ENCODE measurements at regions not wholly inside any gene's neighbourhood (a gene's known extent, or its start where the extent isn't known, plus 50 kb on each side); places are given as distances from the start of the nearest gene placed in this dataset.

- no peak for DNase-seq (ENCODE audit: low read depth)
- Histone ChIP-seq H3K36me3 (ENCODE audit: control insufficient read depth, insufficient read depth, low read length) (no peaks in the 10 kb centered on the region), H3K27me3 (ENCODE audit: control insufficient read depth, insufficient read depth, low read length) (no peaks in the 10 kb centered on the region), H3K4me3 (ENCODE audit: low read depth, low read length) (no peak overlapping the region)
- no peak for TF ChIP-seq CTCF (IDR thresholded peaks at IDR 0.05; ENCODE audit: insufficient read depth, low read length, poor library complexity, severe bottlenecking)
Observed at GRCh38 chr2:58957188-58957840, 716.2 kb upstream of the FANCL start.

GRCh38 chr2:58954880-58955385 lies 713.8 kb upstream of the FANCL start:
- Histone ChIP-seq H3K27me3 (ENCODE audit: control insufficient read depth, insufficient read depth, low read length) (no peaks in the 10 kb centered on the region), H3K4me3 (ENCODE audit: low read depth, low read length) (no peak overlapping the region), H3K36me3 (ENCODE audit: control insufficient read depth, insufficient read depth, low read length) (no peaks in the 10 kb centered on the region)
- no peak for DNase-seq (ENCODE audit: low read depth)
- no peak for TF ChIP-seq CTCF (IDR thresholded peaks at IDR 0.05; ENCODE audit: insufficient read depth, low read length, poor library complexity, severe bottlenecking)

GRCh38 chr2:58951722-58952121 lies 710.6 kb upstream of the FANCL start:
- Histone ChIP-seq H3K27me3 (ENCODE audit: control insufficient read depth, insufficient read depth, low read length) (no peaks in the 10 kb centered on the region), H3K4me3 (ENCODE audit: low read depth, low read length) (no peak overlapping the region), H3K36me3 (ENCODE audit: control insufficient read depth, insufficient read depth, low read length) (no peaks in the 10 kb centered on the region)
- no peak for TF ChIP-seq CTCF (IDR thresholded peaks at IDR 0.05; ENCODE audit: insufficient read depth, low read length, poor library complexity, severe bottlenecking)
- no peak for DNase-seq (ENCODE audit: low read depth)

- TF ChIP-seq CTCF (IDR thresholded peaks at IDR 0.05; ENCODE audit: insufficient read depth, low read length, poor library complexity, severe bottlenecking) = no peak
- Histone ChIP-seq H3K36me3 (ENCODE audit: control insufficient read depth, insufficient read depth, low read length) (no peaks in the 10 kb centered on the region), H3K27me3 (ENCODE audit: control insufficient read depth, insufficient read depth, low read length) (no peaks in the 10 kb centered on the region), H3K4me3 (ENCODE audit: low read depth, low read length) (no peak overlapping the region)
- DNase-seq (ENCODE audit: low read depth) = no peak
Observed at GRCh38 chr2:58950795-58951462, 709.8 kb upstream of the FANCL start.

- H3K36me3 ChIP-seq (ENCODE audit: control insufficient read depth, insufficient read depth, low read length) = no peaks in the 10 kb centered on the region
- no peaks in the 10 kb centered on the region for H3K27me3 ChIP-seq (ENCODE audit: control insufficient read depth, insufficient read depth, low read length)
- no peak overlapping the region for H3K4me3 ChIP-seq (ENCODE audit: low read depth, low read length)
- no peak for TF ChIP-seq CTCF (IDR thresholded peaks at IDR 0.05; ENCODE audit: insufficient read depth, low read length, poor library complexity, severe bottlenecking)
- DNase-seq (ENCODE audit: low read depth) = peak; percentile 12
Observed at GRCh38 chr2:58939388-58939787, 698.3 kb upstream of the FANCL start.

Data from kidney epithelial cell (primary cell).